SK-N-SH (cell line): ENCODE measurements at regions not wholly inside any gene's neighbourhood (a gene's known extent, or its start where the extent isn't known, plus 50 kb on each side); places are given as distances from the start of the nearest gene placed in this dataset.

Experiments
- EP300 ChIP-seq, 2 experiments: IDR thresholded peaks; 2 replicates each; pipeline versions ENCODE4 v1.4.0 to v1.6.1; 2012; ENCODE audit warnings: borderline replicate concordance in 1 of 2, low read depth in 1 of 2, low read length in 1 of 2
- FOXJ3 ChIP-seq: sonication (generic); formaldehyde crosslinking; IDR thresholded peaks from 2 replicates; pipeline ENCODE4 v1.5.1; 2020; ENCODE audit warnings: mild to moderate bottlenecking, missing genetic modification reagents
- FOXM1 ChIP-seq: IDR thresholded peaks from 2 replicates; pipeline ENCODE4 v1.4.0; 2012; ENCODE audit warnings: low read depth, mild to moderate bottlenecking
- GABPA ChIP-seq: IDR thresholded peaks from 2 replicates; pipeline ENCODE4 v1.4.0; 2012; ENCODE audit warnings: low read depth, mild to moderate bottlenecking
- JUND ChIP-seq: IDR thresholded peaks from 2 replicates; pipeline ENCODE4 v1.4.0; 2012
- NFIC ChIP-seq: IDR thresholded peaks from 2 replicates; pipeline ENCODE4 v1.4.0; 2012; ENCODE audit warnings: borderline replicate concordance
- RAD21 ChIP-seq: IDR thresholded peaks from 2 replicates; pipeline ENCODE4 v1.6.1; 2012; ENCODE audit warnings: mild to moderate bottlenecking, low read length
- TAF1 ChIP-seq: IDR thresholded peaks from 2 replicates; pipeline ENCODE4 v1.6.1; 2012; ENCODE audit warnings: low read depth, mild to moderate bottlenecking, low read length, moderate library complexity, borderline replicate concordance
- TCF12 ChIP-seq: IDR thresholded peaks from 2 replicates; pipeline ENCODE4 v1.4.0; 2012
- TEAD4 ChIP-seq: IDR thresholded peaks from 2 replicates; pipeline ENCODE4 v1.4.0; 2012; ENCODE audit warnings: mild to moderate bottlenecking, borderline replicate concordance; ENCODE audit not compliant: insufficient read depth
- YY1 ChIP-seq: IDR thresholded peaks from 2 replicates; pipeline ENCODE4 v1.4.0; 2012; ENCODE audit warnings: low read depth, mild to moderate bottlenecking
- TF ChIP-seq, protein P1 (sequence below): IDR thresholded peaks from 2 replicates; pipeline ENCODE4 v1.4.0; 2012; ENCODE audit warnings: low read depth, borderline replicate concordance
- TF ChIP-seq, protein P2 (sequence below): fragments of 150-350 bp; IDR thresholded peaks from 2 replicates; pipeline ENCODE4 v1.6.1; 2017; ENCODE audit warnings: antibody characterized with exemption, low read length, low read depth, borderline replicate concordance
- TF ChIP-seq, protein P3 (sequence below): IDR thresholded peaks from 2 replicates; pipeline ENCODE4; 2012
- TF ChIP-seq, protein P4 (sequence below): fragments of 150-350 bp; IDR thresholded peaks from 2 replicates; pipeline ENCODE4 v1.6.1; 2016; ENCODE audit warnings: mild to moderate bottlenecking, low read depth, low read length
- TF ChIP-seq, protein P5 (sequence below): IDR thresholded peaks from 2 replicates; pipeline ENCODE4 v1.4.0; 2012; ENCODE audit warnings: low read depth
- TF ChIP-seq, protein P6 (sequence below): IDR thresholded peaks from 2 replicates; pipeline ENCODE4 v1.4.0; 2012; ENCODE audit warnings: low read depth, borderline replicate concordance

DNA sequence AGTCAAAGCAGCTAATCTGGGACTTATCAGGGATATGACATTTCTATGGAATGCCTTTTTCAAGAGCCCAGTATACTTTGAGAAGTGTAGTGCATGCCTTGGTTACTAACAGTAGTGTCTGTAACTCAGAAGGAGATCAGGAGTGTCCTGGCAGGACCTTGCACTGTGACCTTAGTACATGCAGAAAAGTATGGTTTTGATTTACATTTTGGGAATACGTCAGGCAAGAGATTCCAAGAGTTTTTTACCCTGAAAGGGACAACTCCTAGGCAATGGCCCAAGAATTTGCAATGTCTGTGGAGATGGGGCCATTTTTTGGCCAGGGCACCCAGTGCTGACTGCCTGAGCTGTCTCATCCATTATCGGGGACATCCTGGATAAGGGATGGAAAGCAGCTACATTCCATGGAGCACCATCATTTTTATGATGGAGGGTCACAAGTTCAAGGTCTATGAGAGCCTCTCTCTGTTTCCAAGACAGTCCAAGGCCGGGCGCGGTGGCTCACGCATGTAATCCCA is 80.2 kb downstream of the FAM50B start (continued):
- TF ChIP-seq, protein P1, sequence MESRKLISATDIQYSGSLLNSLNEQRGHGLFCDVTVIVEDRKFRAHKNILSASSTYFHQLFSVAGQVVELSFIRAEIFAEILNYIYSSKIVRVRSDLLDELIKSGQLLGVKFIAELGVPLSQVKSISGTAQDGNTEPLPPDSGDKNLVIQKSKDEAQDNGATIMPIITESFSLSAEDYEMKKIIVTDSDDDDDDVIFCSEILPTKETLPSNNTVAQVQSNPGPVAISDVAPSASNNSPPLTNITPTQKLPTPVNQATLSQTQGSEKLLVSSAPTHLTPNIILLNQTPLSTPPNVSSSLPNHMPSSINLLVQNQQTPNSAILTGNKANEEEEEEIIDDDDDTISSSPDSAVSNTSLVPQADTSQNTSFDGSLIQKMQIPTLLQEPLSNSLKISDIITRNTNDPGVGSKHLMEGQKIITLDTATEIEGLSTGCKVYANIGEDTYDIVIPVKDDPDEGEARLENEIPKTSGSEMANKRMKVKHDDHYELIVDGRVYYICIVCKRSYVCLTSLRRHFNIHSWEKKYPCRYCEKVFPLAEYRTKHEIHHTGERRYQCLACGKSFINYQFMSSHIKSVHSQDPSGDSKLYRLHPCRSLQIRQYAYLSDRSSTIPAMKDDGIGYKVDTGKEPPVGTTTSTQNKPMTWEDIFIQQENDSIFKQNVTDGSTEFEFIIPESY = 0 out of 2 replicates have a peak, but pooled peaks have one; percentile 22
- peak in 1 of 2 experiments; percentile 87; a peak in 2 of 4 replicates for TF ChIP-seq EP300 (IDR thresholded peaks at IDR 0.05; ENCODE audit: borderline replicate concordance in 1 of 2, low read depth in 1 of 2, low read length in 1 of 2)
- TF ChIP-seq, protein P2, sequence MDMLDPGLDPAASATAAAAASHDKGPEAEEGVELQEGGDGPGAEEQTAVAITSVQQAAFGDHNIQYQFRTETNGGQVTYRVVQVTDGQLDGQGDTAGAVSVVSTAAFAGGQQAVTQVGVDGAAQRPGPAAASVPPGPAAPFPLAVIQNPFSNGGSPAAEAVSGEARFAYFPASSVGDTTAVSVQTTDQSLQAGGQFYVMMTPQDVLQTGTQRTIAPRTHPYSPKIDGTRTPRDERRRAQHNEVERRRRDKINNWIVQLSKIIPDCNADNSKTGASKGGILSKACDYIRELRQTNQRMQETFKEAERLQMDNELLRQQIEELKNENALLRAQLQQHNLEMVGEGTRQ = no peak
- no peak for TF ChIP-seq FOXJ3 (CRISPR knock-in tag)
- TF ChIP-seq, protein P3, sequence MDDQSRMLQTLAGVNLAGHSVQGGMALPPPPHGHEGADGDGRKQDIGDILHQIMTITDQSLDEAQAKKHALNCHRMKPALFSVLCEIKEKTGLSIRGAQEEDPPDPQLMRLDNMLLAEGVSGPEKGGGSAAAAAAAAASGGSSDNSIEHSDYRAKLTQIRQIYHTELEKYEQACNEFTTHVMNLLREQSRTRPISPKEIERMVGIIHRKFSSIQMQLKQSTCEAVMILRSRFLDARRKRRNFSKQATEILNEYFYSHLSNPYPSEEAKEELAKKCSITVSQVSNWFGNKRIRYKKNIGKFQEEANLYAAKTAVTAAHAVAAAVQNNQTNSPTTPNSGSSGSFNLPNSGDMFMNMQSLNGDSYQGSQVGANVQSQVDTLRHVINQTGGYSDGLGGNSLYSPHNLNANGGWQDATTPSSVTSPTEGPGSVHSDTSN = peak; percentile 91
- TF ChIP-seq, protein P4, sequence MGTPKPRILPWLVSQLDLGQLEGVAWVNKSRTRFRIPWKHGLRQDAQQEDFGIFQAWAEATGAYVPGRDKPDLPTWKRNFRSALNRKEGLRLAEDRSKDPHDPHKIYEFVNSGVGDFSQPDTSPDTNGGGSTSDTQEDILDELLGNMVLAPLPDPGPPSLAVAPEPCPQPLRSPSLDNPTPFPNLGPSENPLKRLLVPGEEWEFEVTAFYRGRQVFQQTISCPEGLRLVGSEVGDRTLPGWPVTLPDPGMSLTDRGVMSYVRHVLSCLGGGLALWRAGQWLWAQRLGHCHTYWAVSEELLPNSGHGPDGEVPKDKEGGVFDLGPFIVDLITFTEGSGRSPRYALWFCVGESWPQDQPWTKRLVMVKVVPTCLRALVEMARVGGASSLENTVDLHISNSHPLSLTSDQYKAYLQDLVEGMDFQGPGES = no peak
- no peak for TF ChIP-seq TAF1
- TF ChIP-seq NFIC = peak; percentile 96
- peak; percentile 92 for TF ChIP-seq TCF12
- TF ChIP-seq FOXM1 = peak; percentile 12; the same call in 1 of the 2 replicates
- TF ChIP-seq TEAD4 = peak; percentile 92
- TF ChIP-seq, protein P5, sequence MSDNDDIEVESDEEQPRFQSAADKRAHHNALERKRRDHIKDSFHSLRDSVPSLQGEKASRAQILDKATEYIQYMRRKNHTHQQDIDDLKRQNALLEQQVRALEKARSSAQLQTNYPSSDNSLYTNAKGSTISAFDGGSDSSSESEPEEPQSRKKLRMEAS = no peak
- TF ChIP-seq, protein P6, sequence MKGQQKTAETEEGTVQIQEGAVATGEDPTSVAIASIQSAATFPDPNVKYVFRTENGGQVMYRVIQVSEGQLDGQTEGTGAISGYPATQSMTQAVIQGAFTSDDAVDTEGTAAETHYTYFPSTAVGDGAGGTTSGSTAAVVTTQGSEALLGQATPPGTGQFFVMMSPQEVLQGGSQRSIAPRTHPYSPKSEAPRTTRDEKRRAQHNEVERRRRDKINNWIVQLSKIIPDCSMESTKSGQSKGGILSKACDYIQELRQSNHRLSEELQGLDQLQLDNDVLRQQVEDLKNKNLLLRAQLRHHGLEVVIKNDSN = no peak
- TF ChIP-seq YY1 = peak; percentile 41; the same call in 1 of the 2 replicates
- 0 out of 2 replicates have a peak, but pooled peaks have one; percentile 20 for TF ChIP-seq GABPA
- peak; percentile 62 for TF ChIP-seq JUND
- TF ChIP-seq RAD21 = no peak
- TF ChIP-seq, all 33 proteins: peak for 15
